Thoracic aorta (tissue), 2 donors: ENCODE measurements at regions not wholly inside any gene's neighbourhood (a gene's known extent, or its start where the extent isn't known, plus 50 kb on each side); places are given as distances from the start of the nearest gene placed in this dataset.

ENCODE experiments used
- ATAC-seq: fragments of 150-250 bp; one replicate; pipeline ENCODE4 v1.8.0; 2017; ENCODE audit warnings: low read depth; ENCODE audit not compliant: insufficient number of reproducible peaks, low FRiP score
- DNase-seq: peaks from one replicate; pipeline ENCODE4 v3.0.0-alpha.2; 2020; ENCODE audit warnings: low spot score
- H3K27ac ChIP-seq, 2 donors: fragments of 200-600 bp; sonication (generic); 1 replicate in 1 of 2; 2 replicates in 1 of 2; pipeline ENCODE4 v1.5.1; 2016; ENCODE audit warnings: mild to moderate bottlenecking in 2 of 2, moderate library complexity in 2 of 2
- H3K27me3 ChIP-seq: fragments of 200-600 bp; sonication (generic); replicated peaks from 2 replicates; pipeline ENCODE4 v1.6.0; 2016; ENCODE audit warnings: mild to moderate bottlenecking; ENCODE audit not compliant: insufficient read depth
- H3K36me3 ChIP-seq: fragments of 200-600 bp; sonication (generic); one replicate; pipeline ENCODE4 v1.5.1; 2016
- H3K4me1 ChIP-seq, 2 donors: fragments of 200-600 bp; sonication (generic); 1 replicate in 1 of 2; 2 replicates in 1 of 2; pipeline versions ENCODE4 v1.5.1 to v1.6.0; 2016; ENCODE audit warnings: low read depth in 2 of 2, mild to moderate bottlenecking in 1 of 2; ENCODE audit not compliant: control insufficient read depth in 1 of 2
- H3K4me3 ChIP-seq: fragments of 200-600 bp; sonication (generic); 2 replicates; pipeline ENCODE4 v1.5.1; 2016; ENCODE audit warnings: mild to moderate bottlenecking
- H3K9me3 ChIP-seq: fragments of 200-600 bp; sonication (generic); 2 replicates; pipeline ENCODE4 v1.5.1; 2016
- CTCF ChIP-seq: fragments of 200-600 bp; sonication (generic); IDR thresholded peaks from one replicate; pipeline ENCODE4 v1.5.1; 2019; ENCODE audit warnings: antibody characterized with exemption

GRCh38 chr2:147223119-147223518 lies 621.7 kb upstream of the ACVR2A start:
- no peaks in the 10 kb centered on the region for H3K9me3 ChIP-seq
- no peak for DNase-seq
- no peak overlapping the region for H3K27ac ChIP-seq
- no peaks in the 10 kb centered on the region for H3K4me1 ChIP-seq
- no peak overlapping the region for H3K4me3 ChIP-seq
- TF ChIP-seq CTCF, result no peak
- no peaks in the 10 kb centered on the region for H3K36me3 ChIP-seq
- no peaks in the 10 kb centered on the region for H3K27me3 ChIP-seq
- ATAC-seq, result no peak

GRCh38 chr2:147222506-147222905 lies 622.3 kb upstream of the ACVR2A start:
- no peak overlapping the region for H3K4me3 ChIP-seq
- no peaks in the 10 kb centered on the region for H3K36me3 ChIP-seq
- H3K4me1 ChIP-seq, result no peaks in the 10 kb centered on the region
- DNase-seq (no peak), ATAC-seq (no peak)
- no peak for TF ChIP-seq CTCF
- no peaks in the 10 kb centered on the region for H3K9me3 ChIP-seq
- H3K27me3 ChIP-seq, result no peaks in the 10 kb centered on the region
- H3K27ac ChIP-seq, result no peak overlapping the region

DNA sequence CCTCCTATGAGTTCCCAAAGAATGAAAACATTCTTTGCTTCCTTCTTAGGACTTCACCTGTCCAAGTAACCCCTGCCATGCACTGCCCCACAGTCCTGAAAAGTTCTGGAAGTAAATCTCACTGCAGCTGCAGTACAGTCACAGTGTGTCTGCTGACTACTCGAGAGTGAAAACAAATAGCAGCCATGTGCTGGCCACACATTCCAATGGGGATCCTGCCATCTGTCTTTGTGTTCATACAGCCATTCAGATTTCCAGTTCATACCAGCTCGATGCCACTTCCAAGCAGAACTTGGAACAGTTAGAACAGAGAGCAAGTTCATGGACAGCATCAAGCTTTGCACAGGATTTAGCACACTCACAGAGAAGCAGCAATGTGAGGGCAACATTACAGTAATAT lies 629.9 kb upstream of the ACVR2A start:
- ATAC-seq (no peak), DNase-seq (no peak)
- H3K4me1 ChIP-seq, result no peaks in the 10 kb centered on the region
- no peaks in the 10 kb centered on the region for H3K9me3 ChIP-seq
- no peak overlapping the region for H3K4me3 ChIP-seq
- no peaks in the 10 kb centered on the region for H3K36me3 ChIP-seq
- no peak overlapping the region for H3K27ac ChIP-seq
- no peaks in the 10 kb centered on the region for H3K27me3 ChIP-seq
- no peak for TF ChIP-seq CTCF

- Histone ChIP-seq H3K9me3 (no peaks in the 10 kb centered on the region), H3K4me3 (no peak overlapping the region), H3K27ac (no peak overlapping the region), H3K27me3 (no peaks in the 10 kb centered on the region), H3K4me1 (no peaks in the 10 kb centered on the region), H3K36me3 (no peaks in the 10 kb centered on the region)
- DNase-seq (no peak), ATAC-seq (no peak)
- no peak for TF ChIP-seq CTCF
These were observed 633.3 kb upstream of the ACVR2A start for GRCh38 chr2:147211484-147211883.

DNA sequence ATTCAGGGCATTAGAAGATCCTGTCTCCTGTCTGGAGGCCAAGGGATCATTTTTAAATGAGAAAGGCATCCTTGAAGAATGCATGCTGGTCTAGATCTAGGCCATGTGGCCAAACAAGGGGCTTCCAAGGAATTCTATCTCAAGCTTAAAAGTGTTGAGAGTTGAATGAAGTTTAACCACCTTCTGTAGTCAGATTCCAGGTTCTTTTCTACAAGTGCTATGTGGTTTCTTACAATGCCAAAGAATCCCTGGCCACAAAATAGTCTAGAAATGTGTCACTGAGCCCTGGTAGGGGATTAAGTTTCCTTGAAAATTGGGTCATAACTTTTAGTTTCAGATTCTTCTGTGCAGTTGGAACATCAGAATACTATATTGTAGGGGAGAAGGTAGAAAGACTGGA lies 640.7 kb upstream of the ACVR2A start:
- no peaks in the 10 kb centered on the region for H3K36me3 ChIP-seq
- TF ChIP-seq CTCF, result no peak
- peaks cover 4% of the 10 kb centered on the region for H3K9me3 ChIP-seq
- no peak for DNase-seq
- no peaks in the 10 kb centered on the region for H3K27me3 ChIP-seq
- H3K4me1 ChIP-seq, result no peaks in the 10 kb centered on the region
- no peak for ATAC-seq
- H3K27ac ChIP-seq, result no peak overlapping the region
- no peak overlapping the region for H3K4me3 ChIP-seq
